ENCODE measurements at regions not wholly inside any gene's neighbourhood (a gene's known extent, or its start where the extent isn't known, plus 50 kb on each side); places are given as distances from the start of the nearest gene placed in this dataset.

DNA sequence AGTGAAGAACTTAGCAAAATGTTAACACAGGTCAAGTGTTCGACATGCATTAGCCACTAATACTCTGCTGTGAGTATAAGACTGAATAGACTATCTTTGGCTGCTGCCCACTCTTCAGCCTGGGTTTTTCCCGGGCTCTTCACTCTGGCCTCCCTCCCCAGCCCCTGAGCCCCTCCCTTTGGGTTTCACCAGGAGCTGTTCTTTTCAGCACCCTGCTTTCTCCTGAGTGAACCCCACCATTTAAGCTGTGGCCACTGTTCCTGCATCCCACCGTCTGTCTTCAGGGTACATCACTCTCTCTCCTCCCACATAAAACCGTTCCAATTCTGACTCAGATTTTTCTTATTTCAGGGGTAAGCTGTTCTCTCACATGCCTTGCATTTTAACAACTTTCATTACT lies 92.0 kb upstream of the ASIC2 start:
- SMC1A ChIA-PET (ENCODE audit: uncharacterized antibody, unreplicated experiment), result no interaction called here
- WGBS (ENCODE audit: insufficient coverage, insufficient replicate concordance, low lambda C conversion rate, missing lambda C conversion rate), result 23% methylated on average over 4 of the region's 4 CpGs
- DNase-seq (ENCODE audit: low read depth, low spot score) (no peak), FAIRE-seq (no peak), ATAC-seq (peak; percentile 44; the same call in 2 of the 3 replicates)
- no TSS peak for BruUV-seq (replicated peaks)
- RAD21 ChIA-PET (ENCODE audit: unreplicated experiment), result no interaction called here
- Histone ChIP-seq H2AFZ (ENCODE audit: control insufficient read depth, low read depth, low read length) (no peak overlapping the region), H3K27me3 (replicated peaks in 1 of 2; ENCODE audit: control insufficient read depth in 2 of 2, insufficient read depth in 2 of 2, low read length in 1 of 2) (0 out of 4 replicates have a peak, but pooled peaks cover 0 to 3% of the 10 kb centered on the region in 2 experiments), H3K4me2 (ENCODE audit: control insufficient read depth, insufficient read depth) (no peak overlapping the region), H3K27ac (ENCODE audit: control insufficient read depth, insufficient read depth) (no peak overlapping the region), H4K20me1 (ENCODE audit: control insufficient read depth, insufficient read depth) (no peaks in the 10 kb centered on the region), H3K9me3 (replicated peaks; ENCODE audit: control insufficient read depth, insufficient read depth, low read length) (no peaks in the 10 kb centered on the region), H3K9ac (ENCODE audit: control insufficient read depth, insufficient read depth, low read length) (no peak overlapping the region), H3K4me3 (no peak overlapping the region), H3K36me3 (ENCODE audit: control insufficient read depth in 2 of 2, insufficient read depth in 2 of 2, low read length in 1 of 2) (no peaks in the 10 kb centered on the region), H3K4me1 (ENCODE audit: control insufficient read depth, insufficient read depth, low read length) (no peaks in the 10 kb centered on the region), H3K79me2 (ENCODE audit: control insufficient read depth, insufficient read depth, low read length) (no peaks in the 10 kb centered on the region)
- in situ Hi-C loops (cut with MboI) (no loop called here), intact Hi-C loops (cut with micrococcal nuclease; ENCODE audit: unreplicated experiment) (no loop called here)
- no peak for TF ChIP-seq ZSCAN29 (IDR thresholded peaks at IDR 0.05)
- TF ChIP-seq, protein P1, sequence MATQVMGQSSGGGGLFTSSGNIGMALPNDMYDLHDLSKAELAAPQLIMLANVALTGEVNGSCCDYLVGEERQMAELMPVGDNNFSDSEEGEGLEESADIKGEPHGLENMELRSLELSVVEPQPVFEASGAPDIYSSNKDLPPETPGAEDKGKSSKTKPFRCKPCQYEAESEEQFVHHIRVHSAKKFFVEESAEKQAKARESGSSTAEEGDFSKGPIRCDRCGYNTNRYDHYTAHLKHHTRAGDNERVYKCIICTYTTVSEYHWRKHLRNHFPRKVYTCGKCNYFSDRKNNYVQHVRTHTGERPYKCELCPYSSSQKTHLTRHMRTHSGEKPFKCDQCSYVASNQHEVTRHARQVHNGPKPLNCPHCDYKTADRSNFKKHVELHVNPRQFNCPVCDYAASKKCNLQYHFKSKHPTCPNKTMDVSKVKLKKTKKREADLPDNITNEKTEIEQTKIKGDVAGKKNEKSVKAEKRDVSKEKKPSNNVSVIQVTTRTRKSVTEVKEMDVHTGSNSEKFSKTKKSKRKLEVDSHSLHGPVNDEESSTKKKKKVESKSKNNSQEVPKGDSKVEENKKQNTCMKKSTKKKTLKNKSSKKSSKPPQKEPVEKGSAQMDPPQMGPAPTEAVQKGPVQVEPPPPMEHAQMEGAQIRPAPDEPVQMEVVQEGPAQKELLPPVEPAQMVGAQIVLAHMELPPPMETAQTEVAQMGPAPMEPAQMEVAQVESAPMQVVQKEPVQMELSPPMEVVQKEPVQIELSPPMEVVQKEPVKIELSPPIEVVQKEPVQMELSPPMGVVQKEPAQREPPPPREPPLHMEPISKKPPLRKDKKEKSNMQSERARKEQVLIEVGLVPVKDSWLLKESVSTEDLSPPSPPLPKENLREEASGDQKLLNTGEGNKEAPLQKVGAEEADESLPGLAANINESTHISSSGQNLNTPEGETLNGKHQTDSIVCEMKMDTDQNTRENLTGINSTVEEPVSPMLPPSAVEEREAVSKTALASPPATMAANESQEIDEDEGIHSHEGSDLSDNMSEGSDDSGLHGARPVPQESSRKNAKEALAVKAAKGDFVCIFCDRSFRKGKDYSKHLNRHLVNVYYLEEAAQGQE (IDR thresholded peaks at IDR 0.05; ENCODE audit: low read depth, low read length), result peak; percentile 61; the same call in 1 of the 2 replicates
- CTCF ChIA-PET, result no interaction called here
- POLR2A ChIA-PET, result no interaction called here

GRCh38 chr17:33385713-33386112 lies 92.6 kb upstream of the ASIC2 start:
- H3K4me2 ChIP-seq (ENCODE audit: control insufficient read depth, insufficient read depth), result no peak overlapping the region
- no TSS peak for BruUV-seq (replicated peaks)
- DNase-seq (ENCODE audit: low read depth, low spot score) (no peak), FAIRE-seq (no peak), ATAC-seq (no peak)
- no peak overlapping the region for H3K4me3 ChIP-seq
- H3K9me3 ChIP-seq (replicated peaks; ENCODE audit: control insufficient read depth, insufficient read depth, low read length), result no peaks in the 10 kb centered on the region
- RAD21 ChIA-PET (ENCODE audit: unreplicated experiment), result no interaction called here
- POLR2A ChIA-PET, result no interaction called here
- H4K20me1 ChIP-seq (ENCODE audit: control insufficient read depth, insufficient read depth), result no peaks in the 10 kb centered on the region
- H3K79me2 ChIP-seq (ENCODE audit: control insufficient read depth, insufficient read depth, low read length), result no peaks in the 10 kb centered on the region
- SMC1A ChIA-PET (ENCODE audit: uncharacterized antibody, unreplicated experiment), result no interaction called here
- CTCF ChIA-PET, result no interaction called here
- H3K9ac ChIP-seq (ENCODE audit: control insufficient read depth, insufficient read depth, low read length), result no peak overlapping the region
- in situ Hi-C loops (cut with MboI), result no loop called here
- TF ChIP-seq, protein P2, sequence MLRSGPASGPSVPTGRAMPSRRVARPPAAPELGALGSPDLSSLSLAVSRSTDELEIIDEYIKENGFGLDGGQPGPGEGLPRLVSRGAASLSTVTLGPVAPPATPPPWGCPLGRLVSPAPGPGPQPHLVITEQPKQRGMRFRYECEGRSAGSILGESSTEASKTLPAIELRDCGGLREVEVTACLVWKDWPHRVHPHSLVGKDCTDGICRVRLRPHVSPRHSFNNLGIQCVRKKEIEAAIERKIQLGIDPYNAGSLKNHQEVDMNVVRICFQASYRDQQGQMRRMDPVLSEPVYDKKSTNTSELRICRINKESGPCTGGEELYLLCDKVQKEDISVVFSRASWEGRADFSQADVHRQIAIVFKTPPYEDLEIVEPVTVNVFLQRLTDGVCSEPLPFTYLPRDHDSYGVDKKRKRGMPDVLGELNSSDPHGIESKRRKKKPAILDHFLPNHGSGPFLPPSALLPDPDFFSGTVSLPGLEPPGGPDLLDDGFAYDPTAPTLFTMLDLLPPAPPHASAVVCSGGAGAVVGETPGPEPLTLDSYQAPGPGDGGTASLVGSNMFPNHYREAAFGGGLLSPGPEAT (IDR thresholded peaks at IDR 0.05; ENCODE audit: low read depth), result no peak
- TF ChIP-seq SIN3A (IDR thresholded peaks at IDR 0.05; ENCODE audit: low read depth, low read length) (no peak), EZH2 (IDR thresholded peaks at IDR 0.05; ENCODE audit: borderline replicate concordance, control insufficient read depth, low read depth, low read length) (no peak), NFIC (IDR thresholded peaks at IDR 0.05; ENCODE audit: low read depth, low read length) (no peak), RAD51 (IDR thresholded peaks at IDR 0.05) (no peak), WRNIP1 (IDR thresholded peaks at IDR 0.05; ENCODE audit: borderline replicate concordance, low read depth, low read length) (no peak), MEF2B (IDR thresholded peaks at IDR 0.05; ENCODE audit: partially characterized antibody, poor library complexity, severe bottlenecking) (no peak), CHD4 (IDR thresholded peaks at IDR 0.05) (no peak)
- intact Hi-C loops (cut with micrococcal nuclease; ENCODE audit: unreplicated experiment), result no loop called here
- WGBS (ENCODE audit: insufficient coverage, insufficient replicate concordance, low lambda C conversion rate, missing lambda C conversion rate), result 0% methylated on average over 3 of the region's 3 CpGs
- H3K27me3 ChIP-seq (replicated peaks in 1 of 2; ENCODE audit: control insufficient read depth in 2 of 2, insufficient read depth in 2 of 2, low read length in 1 of 2), result 0 out of 4 replicates have a peak, but pooled peaks cover 0 to 1% of the 10 kb centered on the region in 2 experiments
- no peaks in the 10 kb centered on the region for H3K4me1 ChIP-seq (ENCODE audit: control insufficient read depth, insufficient read depth, low read length)
- no peak overlapping the region for H2AFZ ChIP-seq (ENCODE audit: control insufficient read depth, low read depth, low read length)
- H3K36me3 ChIP-seq (ENCODE audit: control insufficient read depth in 2 of 2, insufficient read depth in 2 of 2, low read length in 1 of 2), result no peaks in the 10 kb centered on the region
- no peak overlapping the region for H3K27ac ChIP-seq (ENCODE audit: control insufficient read depth, insufficient read depth)

Measured in GM12878 (cell line).